NCI-H2171 (cell line): ENCODE measurements at regions not wholly inside any gene's neighbourhood (a gene's known extent, or its start where the extent isn't known, plus 50 kb on each side); places are given as distances from the start of the nearest gene placed in this dataset.
A peak's percentile ranks its signal among the peaks of the same experiment; 100 is the strongest.
"Not testable (repeated sequence)": the region's sequence is repeated elsewhere in the genome, so short reads cannot be mapped to it uniquely, and the experiment has no call there.

Experiments
- DNase-seq: peaks from one replicate; lab custom pipeline; 2025; lab: John Stamatoyannopoulos, UW

DNA sequence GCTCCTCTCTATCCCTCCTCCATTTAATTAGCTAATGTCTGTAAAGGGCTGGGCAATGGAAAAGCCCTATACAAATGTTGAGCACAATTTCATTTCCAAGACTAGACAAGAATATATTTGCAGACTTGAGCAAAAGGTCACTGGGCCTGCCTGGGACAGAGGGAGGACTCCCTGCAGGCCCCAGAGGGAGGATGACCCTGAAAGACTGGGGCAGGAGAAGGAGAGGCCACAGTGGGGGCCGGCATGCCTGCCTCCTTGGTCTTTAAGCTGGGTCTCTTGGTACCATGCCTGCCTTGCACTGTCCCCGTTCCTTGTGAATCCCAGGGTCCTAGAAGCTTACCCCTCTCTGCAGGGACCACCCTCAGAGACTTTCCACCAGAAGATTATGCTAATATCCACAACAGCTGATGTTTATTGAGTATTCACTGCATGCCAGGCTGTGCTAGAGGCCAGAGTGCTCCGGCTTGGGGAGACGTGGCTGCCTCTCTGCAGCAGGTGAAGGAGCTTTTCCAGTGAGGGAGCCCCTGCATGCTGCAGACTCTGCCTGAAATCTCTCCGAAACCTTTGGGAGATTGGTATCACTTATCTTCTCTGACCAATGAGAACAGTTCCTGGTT is 72.7 kb upstream of the HSPA9 start:
- no peak for DNase-seq

DNA sequence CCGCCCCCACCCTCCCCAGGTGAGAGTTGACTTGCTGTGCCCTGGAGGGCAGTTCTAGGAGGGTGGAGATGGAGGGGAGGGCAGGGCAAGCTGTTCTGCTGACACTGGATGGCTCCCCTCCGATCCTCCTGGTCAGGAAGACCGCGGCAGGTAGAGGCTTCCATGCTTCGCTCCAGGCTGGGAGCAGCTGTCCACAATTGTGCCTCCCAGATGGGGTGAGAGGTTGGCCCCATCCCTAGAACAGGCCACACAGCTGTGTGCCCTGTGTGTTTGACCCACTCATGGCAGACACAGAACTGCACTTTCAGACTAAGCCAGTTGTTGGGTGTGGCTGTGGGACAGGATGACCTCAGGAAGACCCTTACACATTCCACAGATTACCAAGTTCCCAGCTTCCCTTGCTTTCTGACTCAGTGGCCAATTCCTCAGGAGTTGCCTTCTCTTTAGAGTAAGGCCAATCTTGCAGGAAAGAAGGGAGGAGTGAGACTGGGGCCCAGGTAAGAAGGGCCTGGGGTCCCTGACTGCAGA is 72.1 kb upstream of the HSPA9 start:
- DNase-seq, result no peak

DNA sequence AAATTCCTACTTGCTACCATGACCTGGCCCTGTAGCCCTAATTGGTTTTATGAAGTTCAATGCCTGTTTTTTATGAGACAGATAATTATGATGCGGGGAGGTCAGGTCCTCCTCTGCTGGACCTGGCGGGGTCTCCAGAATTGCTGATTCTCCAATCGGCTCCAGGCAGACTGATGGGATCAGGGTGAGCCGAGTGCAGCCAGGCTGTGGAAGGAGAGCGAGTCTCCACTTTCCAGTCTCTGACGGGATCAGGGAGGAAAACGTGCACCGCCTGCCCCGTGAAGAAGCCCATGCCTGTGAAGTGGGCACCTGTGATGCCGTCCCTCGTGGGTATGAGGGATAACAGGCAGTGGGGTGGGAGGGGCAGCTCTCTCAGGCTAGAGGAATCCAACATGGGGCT is 71.5 kb upstream of the HSPA9 start:
- DNase-seq, result no peak

DNA sequence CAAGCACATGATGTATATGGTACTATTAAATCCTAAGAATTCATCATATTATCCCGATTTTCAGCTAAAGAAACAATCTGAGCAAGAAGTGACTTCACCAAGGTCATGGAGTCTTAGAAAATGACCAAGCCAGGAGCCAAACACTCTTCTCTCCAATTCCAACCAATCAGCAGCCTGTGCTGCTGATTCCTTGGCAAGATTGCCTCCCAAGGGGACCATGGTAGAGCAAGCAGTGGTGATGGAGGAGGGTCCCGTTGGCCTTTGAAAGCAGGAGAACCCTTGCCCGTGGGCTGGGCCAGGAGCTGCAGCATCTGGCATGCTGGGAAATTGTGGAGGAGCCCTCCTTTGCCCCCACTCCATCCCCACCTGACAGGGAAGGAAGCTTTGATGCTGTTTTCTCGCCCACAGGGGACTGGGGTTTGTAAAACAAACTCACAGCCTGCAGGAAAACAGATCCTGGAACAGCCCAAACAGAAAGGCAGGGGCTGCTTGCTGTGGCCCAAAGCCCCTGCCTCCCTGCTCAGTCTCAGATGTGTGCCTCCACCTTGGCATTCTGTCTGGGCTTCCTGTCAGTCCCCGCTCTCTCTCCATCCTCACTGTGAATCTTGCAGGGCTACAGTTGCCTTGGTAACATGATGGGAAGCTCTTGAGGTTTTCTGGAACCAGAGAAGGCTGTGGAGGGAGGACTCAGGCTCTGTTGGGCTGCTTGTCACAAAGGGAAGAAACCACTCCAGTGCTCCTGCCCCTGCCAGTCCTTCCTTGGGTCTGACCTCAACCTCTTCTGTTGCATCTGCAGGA is 70.8 kb upstream of the HSPA9 start:
- DNase-seq, result peak; percentile 70

DNA sequence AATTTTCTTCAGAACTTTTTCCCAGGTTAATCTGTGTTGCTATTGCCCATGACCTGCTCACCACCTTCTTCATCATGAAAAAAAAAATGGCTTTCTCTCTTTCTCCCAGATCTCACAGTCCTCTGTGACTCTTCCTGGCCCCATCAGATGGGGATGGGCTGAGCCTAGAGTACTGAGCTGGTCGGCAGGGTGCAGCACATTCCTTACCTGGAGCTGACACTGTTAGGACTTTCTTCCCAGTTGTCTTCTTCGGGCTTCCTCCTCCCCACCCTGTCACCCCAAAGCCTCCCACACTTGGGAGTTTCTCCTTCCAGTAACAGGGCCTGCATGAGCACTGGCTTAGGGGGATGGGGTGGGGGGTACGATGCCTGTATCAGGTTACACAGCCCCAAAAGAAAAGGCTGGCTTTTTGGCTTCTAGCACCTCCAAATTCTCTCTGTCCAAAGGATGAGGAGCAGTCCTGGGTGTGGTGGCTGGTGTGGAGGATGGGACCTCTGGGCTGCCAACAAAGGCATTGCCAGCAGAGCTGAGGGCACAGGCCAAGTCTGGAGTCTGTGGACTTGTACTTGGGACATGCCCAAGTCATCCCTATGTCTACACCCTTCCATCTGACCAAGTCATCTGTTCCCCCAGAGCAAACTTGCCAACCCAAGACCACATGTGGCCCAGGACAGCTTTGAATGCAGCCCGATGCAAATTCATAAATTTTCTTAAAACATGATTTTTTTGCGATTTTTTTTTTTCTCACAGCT is 68.0 kb upstream of the HSPA9 start:
- DNase-seq, result no peak

DNA sequence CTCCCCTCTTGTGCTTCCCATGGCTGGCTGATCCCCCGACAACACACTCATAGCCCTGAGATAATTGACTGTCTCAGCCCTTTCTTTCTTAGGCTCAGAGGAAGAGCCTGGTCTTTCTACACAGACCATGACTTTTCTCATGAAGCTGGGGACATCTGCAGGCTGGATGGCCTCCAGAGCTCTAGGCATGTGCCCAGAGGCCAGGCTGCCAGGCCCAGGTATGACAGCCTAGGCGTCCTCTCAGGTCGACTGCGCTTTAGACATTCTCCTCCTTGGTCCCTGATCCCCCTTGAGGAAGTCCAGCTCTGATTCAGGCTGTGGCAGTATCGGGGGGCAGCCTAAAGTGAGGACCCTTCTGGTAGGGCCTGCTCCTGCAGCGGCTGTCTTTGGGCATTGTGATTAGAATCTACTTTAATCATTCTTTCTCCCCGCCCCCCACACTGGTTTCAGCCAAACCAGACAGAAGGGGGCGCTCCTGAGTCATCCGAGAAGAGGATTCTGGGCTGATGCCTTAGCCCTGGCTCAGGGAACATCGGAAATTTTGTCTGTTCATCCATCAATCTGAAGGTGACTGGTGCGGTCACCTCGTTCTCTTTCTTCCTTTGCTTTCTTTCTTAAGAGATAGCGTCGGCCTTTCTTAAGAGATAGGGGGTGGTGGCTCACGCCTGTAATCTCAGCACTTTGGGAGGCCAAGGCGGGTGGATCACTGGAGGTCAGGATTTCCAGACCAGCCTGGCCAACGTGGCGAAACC is 66.5 kb upstream of the HSPA9 start:
- DNase-seq, result no peak

DNA sequence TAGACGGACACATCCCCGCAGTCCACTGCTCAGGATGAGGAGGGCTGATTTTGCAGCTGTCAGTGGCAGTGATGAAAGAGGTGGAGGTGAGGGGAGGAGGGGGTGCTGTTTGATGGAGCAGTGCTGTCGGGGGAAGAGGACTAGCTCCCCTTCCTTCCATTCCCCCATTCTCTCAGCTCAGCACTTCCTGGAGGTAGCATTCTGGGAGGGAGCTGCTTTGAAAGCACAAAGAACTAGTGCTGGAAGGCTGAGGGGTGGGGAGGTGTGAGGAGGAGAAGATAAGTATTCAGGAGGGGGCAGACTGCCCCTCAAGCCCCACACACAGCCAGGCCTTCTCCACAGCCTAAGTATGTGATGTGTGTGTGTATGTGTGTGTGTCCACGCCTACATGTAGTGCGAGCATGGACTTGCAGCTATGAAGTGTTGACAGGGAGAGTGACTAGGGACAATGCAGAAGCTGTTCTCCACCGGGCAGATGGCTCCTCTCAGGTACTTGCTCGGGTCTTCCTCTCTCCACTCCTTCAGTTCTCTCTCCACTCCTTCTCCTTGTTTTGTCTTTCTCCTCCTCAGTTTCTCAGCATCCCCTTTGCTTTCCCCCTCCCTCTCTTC is 65.5 kb upstream of the HSPA9 start:
- DNase-seq, result no peak

DNA sequence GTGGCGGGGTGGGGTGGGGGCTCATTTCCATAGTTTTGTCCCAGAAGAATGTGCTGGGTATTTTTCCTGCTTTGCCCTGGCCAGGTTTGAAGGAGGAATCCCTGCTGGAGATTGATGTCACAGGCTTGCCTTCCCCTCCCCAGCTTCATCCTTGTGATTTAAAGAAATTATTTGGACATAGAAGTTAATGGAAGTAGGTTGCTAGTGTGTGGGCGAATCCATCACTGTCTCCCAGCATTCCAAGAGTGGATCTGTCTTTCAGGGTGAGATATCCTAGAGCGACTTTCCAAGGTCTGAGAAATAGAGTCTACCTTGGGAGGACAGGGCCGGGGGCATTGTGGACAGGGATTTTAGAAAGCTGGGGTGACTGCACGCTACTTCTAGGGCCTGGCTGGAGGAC is 64.9 kb upstream of the HSPA9 start:
- DNase-seq, result no peak

DNA sequence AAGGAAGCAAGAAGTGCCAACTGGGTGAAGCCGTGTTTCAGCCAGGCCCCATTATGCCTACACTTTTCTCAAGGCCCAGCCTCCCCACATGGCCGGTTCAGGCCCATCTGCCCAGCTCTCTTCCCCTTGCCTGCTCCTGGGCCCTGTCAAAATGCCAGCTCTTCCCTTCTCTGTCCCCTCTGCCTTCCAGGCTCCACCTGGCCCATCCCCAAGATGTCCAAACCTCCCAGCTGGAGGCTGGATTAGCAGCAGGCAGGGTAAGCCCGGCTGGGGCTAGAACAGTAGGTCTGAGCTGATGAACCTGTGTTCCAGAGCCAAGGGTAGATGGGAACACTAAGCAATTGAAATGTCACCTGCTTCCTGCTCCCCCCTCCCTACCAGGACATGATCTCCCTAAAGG is 64.1 kb upstream of the HSPA9 start:
- no peak for DNase-seq

DNA sequence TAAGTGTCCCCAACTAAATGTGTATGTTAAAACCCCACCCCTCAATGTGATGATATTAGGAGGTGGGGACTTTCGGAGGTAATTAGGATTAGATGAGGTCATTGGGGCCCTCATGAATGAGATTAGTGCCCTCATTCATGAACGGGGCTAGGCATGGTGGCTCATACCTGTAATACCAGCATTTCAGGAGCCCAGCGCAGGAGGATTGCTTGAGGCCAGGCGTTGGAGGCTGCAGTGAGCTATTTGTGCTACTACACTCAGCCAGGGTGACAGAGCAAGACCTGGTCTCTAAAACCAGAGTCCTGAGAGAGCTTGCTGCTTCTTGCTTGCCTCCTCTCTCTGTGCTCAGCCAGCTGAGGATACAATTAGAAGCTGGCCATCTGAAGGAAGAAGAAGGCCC is 62.1 kb upstream of the HSPA9 start:
- no peak for DNase-seq

DNA sequence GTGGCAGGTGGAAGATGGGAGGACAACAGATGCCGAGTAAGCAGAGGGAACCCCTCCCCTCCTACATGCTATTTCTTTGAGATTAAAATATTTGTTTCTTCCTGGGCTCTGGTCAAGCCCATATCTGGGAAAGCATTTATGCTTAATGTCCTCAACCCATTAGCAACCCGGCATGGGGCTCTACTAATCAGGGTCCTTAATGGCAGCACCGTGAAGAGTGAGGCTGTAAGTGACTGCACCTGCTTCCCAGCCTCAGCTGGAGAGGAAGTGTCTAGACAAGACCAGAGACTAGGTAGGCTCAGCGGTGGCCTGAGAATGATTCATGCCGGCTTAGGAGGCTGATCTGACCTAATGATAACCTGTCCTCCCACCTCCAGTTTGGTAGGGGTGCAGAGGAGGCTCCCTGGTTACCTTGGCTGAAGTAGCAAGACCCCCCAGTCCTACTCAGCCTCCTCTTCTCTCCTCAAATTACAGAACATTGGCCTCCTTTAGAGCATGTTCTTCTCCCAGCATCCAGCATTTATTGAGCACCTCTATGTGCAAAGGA is 61.3 kb upstream of the HSPA9 start:
- no peak for DNase-seq

DNA sequence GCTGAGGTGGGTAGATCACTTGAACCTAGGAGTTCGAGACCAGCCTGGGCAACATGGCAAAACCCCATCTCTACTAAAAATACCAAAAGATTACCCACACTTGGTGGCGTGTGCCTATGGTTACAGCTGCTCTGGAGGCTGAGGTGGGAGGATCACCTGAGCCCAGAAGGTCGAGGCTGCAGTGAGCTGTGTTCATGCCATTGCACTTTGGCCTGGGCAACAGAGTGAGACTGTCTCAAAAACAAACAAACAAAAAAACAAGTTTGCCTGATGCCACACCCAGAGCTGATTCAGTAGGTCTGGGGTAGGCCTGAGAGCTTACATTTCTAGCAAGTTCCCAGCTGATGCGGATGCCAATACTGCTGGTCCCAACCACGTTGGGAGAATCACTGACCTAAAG is 60.5 kb upstream of the HSPA9 start:
- DNase-seq, result no peak

DNA sequence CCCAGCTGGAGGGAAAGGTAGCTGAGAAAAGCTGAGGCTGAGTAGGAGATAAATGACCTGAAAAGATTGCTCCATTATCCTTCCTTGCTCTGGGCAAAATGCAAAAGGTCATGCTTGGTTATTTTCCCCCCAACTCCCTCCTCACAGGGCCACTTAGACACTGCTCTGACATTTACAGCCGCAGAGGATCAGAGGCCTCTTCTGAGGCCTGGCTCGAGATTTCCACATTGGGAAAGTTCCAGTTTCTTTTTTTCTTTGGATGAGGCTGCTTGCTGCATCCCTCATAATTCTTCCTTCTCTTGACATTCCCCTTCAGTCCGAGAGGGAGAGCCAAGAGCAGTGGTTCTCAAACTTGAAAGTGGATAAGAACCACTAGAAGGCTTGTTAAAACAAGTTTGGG is 60.1 kb upstream of the HSPA9 start:
- no peak for DNase-seq

DNA sequence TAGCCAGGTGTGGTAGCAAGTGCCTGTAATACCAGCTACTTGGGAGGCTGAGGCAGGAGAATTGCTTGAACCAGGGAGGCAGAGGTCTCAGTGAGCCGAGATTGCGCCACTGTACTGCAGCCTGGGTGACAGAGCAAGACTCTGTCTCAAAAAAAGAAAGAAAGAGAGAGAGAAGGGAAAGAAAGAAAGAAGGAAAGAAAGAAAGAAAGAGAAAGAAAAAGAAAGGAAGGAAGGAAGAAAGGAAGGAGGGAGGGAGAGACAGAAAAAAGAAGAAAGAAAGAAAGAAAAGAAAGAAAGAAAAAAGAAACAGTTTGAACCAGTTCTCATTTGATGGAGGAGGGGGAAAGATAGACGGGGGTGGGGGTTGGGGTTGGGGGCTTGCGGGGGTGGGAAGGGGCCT is 59.6 kb upstream of the HSPA9 start:
- DNase-seq, result not testable (repeated sequence)

DNA sequence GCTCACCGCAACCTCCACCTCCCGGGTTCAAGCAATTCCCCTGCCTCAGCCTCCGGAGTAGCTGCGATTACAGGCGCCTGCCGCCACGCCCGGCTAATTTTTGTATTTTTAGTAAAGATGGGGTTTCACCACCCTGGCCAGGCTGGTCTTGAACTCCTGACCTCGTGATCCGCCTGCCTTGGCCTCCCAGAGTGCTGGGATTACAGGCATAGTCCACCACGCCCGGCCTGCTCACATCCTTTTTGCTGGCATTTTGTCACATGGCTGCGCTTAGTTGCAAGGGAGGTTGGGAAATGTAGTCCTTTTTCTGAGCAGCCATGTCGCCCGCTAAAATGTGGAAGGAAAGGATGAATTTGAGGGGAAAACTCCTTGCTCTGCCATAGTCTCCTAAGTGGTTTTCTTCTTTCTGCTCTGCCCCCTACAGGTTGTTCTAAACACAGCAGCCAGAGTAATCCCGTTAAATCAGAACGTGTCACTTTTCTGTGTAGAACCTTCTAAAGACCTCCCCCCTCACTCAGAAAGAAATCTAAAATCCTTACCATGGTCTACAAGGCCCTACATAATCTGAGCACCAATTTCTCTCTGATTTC is 57.8 kb upstream of the HSPA9 start:
- DNase-seq, result no peak

DNA sequence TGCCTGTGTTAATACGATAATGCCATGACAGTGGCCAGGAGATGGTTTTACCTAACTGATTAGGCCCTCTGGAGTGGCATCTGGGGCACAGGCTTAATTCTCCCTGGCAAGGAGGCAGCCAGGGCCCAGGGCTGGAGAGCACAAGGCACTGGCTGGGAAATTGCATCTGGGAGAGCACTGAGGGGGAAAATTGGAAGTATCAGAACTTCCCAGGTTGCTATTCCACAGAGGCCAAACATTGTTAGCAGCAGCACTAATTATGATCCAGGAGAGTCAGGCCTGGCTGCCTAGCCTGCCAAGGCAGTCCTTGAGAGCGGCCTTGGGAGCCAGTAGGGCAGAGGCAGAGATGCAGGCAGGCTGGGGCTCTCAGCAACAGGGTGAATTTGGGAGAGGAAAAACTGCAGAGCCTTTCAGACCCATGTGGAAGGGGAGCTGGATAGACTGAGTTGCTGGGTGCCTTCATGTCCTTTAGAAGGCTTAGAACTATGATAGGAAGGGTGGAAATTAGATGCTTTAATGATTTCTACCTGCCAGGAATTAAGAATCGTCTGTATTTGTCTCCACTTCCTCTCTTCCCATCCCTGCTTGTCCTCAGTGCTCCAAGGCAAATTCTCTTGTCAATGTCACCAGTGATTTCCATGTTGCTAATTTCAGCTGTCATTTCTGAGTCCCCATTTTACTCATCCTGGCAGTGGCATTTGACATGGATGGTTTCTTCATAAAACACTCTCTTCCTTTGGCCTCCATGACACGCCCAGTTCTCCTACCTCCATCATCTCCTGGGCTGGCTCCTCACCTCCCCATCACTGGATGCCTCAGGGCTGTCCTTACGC is 56.1 kb upstream of the HSPA9 start:
- DNase-seq, result peak; percentile 20

DNA sequence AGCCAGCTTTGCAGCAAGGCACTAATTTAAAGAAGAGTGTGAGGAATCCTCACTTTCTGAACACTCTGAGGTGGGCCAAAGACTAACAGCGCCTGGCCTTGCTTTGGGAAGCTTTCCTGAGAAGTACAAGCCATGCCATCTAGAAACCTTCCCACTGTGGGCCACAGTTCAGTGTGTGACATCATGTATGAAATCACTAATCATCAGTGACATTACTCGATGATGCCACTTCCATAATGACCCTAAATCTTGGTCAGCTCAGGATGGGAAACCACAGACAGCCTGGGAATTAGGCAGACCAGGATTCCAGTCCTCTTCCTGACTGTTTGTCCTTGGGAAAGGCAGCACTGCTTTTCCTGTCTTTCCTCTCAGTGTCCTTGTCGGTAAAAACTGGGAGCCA is 54.2 kb upstream of the HSPA9 start:
- DNase-seq, result no peak

DNA sequence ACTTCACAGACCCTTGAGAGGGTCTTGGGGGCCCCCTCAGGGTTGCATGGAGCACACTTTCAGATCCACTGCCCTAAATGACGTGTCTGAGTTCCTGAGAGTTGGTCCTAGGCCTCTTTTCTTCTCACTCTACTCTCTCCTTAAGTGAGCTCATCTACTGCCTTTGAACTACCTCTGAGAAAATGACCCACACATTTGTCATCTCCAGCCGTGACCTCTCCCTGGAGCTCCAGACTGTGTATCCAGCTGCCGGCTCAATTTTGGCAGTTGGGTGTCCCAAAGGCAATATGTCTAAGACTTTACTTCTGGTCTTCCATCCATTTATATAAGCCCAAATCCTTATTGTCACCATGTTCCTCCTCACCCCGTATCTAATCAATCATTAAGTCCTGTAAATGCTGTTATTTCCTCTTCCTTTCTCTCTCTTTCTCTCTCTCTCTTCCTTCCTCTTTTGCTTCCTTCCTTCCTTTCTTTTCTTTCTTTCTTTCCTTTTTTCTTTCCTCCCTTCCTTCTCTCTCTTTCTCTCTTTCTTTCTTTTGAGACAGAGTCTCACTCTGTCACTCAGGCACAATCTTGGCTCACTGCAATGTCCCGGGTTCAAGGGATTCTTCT is 51.2 kb upstream of the HSPA9 start:
- DNase-seq, result no peak

DNA sequence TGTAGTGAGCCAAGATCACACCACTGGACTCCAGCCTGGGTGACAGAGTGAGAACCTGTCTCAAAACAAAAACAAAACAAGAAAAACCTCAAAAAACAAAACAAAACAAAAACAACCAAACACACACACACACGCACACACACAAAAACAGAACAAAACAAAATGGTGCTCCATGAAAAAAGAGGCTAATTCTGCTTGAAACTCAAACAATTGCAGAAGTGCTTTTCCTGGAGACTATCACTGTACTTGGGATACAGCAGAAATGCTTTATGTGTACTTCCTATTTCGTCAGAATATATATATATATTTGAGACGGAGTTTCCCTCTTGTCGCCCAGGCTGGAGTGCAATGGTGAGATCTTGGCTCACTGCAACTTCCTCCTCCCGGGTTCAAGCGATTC is 49.9 kb upstream of the HSPA9 start:
- DNase-seq, result no peak
